Retina (tissue), 1 donor: ENCODE measurements at regions not wholly inside any gene's neighbourhood (a gene's known extent, or its start where the extent isn't known, plus 50 kb on each side); places are given as distances from the start of the nearest gene placed in this dataset.
A peak's percentile ranks its signal among the peaks of the same experiment; 100 is the strongest.
"Not testable (repeated sequence)": the region's sequence is repeated elsewhere in the genome, so short reads cannot be mapped to it uniquely, and the experiment has no call there.

Source experiments
- DNase-seq: peaks from one replicate; pipeline ENCODE4 v3.0.0-alpha.2; 2016

DNA sequence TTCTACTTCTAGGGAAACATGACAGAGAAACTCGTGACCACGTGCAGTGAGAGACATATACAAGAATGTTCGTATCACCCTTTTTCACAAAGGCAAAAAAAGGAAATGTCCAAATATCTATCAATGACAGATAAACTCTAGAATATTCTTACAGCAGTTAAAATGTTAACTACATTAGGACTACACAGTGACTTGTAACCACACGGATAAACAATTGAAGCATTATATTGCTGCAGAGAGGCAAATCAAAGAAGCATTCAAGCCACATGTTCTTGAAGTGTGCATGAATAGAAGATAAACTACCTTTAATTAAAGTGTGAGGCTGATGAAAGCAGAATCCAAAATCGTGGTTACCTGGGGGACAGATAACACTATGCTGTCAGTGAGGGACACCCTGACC, 935.3 kb upstream of the KLHL29 start:
- DNase-seq: no peak

- peak; percentile 8 for DNase-seq
These were observed 934.1 kb upstream of the KLHL29 start for GRCh38 chr2:22450831-22451230.

DNA sequence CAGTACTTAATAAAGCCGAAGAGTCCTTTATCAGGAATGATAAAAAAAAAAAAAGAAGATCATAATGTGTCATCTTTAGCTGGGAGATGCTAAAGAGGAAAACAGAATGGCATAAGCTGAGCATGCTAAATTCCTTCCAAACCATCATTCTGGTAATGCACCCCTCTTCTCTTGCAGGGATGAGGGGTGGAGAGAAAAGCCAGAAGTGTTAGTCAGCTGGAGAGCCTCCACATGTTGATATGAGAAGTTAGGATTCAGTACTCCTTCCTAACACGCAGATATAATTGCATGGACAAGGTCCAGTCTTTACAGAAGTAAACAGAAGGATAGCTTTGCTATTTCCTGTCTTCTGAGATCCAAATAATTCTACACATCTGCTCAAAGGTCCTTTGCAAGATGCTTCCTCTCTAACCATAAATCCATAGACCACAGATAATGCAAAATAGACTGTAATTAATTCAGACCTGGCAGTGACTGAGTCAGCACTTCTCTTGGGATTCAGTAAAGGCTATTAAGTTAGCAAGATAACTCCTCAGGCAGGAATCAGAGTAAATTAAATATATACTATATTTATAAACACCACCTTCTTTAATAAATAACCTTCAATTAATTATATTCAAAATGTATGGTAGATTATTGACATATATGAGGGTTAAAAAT, 930.0 kb upstream of the KLHL29 start:
- DNase-seq: no peak

DNA sequence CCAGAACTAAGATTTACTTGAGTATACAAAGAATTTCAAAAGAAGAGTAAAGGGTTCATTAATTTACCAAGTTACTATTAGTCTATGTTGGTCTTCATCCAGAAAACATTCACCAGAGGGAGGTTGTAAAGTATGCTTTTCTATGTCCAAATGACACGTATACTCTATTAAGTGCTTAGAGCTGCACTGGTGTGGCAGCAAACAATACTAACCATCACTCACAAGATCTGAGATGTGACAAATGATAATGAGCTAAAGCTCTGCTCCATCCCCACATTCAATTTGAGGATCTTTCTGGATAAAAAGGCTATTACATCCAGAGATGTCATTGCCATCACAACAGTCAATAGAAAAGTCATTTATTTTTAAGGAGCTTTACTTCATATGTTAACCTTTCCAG, 926.5 kb upstream of the KLHL29 start:
- DNase-seq: no peak

- DNase-seq: not testable (repeated sequence)
These were observed 909.9 kb upstream of the KLHL29 start for GRCh38 chr2:22475103-22475502.

DNA sequence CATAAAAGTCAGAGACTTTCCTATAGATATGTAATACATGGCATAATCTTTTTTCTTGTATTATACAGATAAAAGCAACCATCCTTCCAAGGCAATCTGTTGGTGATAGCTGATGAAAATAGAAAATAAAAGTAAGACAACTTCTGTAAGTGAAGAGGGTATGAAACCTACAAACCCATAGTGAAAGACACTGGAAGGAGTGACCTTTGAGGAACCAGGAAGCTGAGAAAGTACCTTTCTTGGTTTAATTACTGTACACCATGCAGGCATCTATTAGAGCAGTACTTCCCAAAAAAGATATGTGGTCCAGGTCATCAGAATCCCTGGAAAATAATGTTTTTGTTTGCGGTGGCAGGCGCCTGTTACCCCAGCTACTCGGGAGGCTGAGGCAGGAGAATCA, 906.6 kb upstream of the KLHL29 start:
- no peak for DNase-seq

- no peak for DNase-seq
These were observed 903.3 kb upstream of the KLHL29 start for GRCh38 chr2:22481486-22482259.

GRCh38 chr2:22483036-22483435, 901.9 kb upstream of the KLHL29 start:
- DNase-seq: no peak

- no peak for DNase-seq
These were observed 899.5 kb upstream of the KLHL29 start for GRCh38 chr2:22485486-22485885.

GRCh38 chr2:22486343-22486742, 898.6 kb upstream of the KLHL29 start:
- DNase-seq: no peak

DNA sequence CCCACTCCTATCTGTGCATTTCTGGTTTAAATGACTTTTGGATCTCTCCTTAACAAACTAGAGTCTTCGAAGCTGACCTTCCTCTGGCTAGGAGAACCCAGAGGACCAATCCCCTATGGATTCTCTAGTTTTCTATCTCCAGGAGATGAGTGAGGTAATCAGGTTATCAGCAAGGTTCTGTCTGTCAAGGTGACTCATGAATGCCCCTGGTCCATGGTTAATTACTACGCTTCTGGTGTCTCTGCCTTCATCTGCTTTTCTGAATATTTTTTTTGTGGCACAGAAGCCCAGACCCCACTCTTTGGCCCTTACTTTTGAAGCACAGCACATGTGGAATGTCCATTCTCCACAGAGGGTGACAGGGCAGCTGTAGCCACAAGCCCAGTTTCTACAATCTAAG, 897.9 kb upstream of the KLHL29 start:
- DNase-seq: no peak

DNA sequence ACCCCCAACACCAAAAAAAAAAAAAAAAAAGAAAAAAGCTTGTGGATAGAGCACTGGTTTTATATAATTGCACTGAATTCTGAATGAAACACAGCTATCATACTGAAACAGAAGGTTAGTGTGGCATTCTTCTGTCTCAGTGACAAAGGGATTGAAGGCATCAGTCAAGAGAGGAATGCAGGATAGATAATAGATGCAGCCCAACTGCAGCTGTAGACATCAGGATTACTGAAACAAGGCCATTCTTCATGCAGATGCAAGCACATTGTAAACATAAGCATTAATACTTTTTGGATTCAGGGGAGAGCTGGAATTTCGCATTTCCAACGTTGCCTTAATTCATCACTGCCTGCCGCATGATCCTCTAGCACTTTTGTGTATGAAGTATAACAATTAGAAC, 897.4 kb upstream of the KLHL29 start:
- DNase-seq: peak; percentile 16

- no peak for DNase-seq
These were observed 893.5 kb upstream of the KLHL29 start for GRCh38 chr2:22491442-22491841.

- DNase-seq: no peak
These were observed 890.8 kb upstream of the KLHL29 start for GRCh38 chr2:22494156-22494555.

- no peak for DNase-seq
These were observed 887.9 kb upstream of the KLHL29 start for GRCh38 chr2:22497064-22497463.

GRCh38 chr2:22497789-22498188, 887.2 kb upstream of the KLHL29 start:
- DNase-seq: no peak

- peak; percentile 14 for DNase-seq
These were observed 885.7 kb upstream of the KLHL29 start for GRCh38 chr2:22499082-22499839.

GRCh38 chr2:22500555-22500935, 884.4 kb upstream of the KLHL29 start:
- DNase-seq: no peak

- no peak for DNase-seq
These were observed 883.1 kb upstream of the KLHL29 start for GRCh38 chr2:22501851-22502250.

DNA sequence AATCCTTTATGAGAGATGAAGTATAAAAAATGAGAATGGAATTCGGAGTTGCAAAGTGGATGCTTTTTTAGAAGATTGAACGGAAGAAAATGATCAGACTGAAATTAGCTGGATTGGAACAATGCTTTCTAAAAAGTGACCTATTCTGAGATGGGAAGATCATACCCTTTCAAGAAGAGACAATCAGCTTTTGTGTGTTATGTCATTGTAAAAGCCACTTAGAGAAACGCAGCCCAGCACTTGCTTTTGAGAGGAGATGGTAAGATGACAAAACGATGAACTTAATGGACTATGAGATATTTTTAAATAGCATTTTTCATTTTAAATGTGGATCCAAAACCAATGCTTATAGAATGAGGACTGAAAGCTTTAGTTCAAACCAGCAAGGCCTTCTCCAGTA, 871.4 kb upstream of the KLHL29 start:
- no peak for DNase-seq

- no peak for DNase-seq
These were observed 867.8 kb upstream of the KLHL29 start for GRCh38 chr2:22517141-22517540.

- DNase-seq: no peak
These were observed 866.3 kb upstream of the KLHL29 start for GRCh38 chr2:22518641-22519040.

DNA sequence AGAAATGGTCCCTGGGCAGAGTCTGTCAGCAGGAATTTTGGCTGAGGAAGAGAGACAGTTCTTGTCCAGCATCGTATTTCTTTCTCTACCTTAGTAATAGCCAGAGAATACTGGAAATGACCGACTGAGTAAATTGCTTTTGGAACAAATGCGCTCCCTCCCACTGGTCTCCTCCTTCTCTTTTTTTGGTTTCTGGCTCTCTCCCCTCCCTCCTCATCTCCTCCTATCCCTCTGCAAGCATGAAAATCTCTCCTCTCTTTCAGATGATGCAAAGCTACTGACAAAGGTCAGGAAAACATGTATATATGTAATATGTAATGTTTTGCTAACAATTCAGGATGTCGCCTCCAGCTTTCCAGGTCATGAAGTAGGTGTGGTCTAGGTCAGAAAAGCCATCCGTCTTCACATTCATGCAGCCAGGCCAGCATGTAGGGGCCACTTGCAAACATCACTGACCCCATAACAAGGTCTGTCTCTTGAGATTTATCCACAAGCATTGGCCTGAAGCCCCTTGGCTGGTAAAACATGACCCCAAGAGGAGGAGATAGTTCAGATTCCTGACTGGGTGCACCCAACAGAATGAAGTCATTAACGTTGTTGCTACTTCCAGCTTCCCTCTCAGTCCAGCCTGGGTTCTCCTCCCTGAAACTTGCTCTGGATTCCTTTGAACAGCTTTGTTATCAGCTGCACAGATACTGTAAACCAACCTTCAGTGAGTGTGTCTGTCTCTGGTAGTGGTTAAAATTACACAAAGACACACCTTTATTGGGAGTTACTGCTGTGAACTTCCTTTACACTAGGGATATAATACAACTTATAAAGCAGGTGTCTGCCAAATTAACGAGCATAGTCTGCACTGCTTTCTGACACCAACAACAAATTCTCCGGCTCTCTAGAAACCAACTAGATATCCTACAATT, 864.4 kb upstream of the KLHL29 start:
- DNase-seq: no peak
